Glutamatergic neuron (in vitro differentiated cells): ENCODE measurements at regions not wholly inside any gene's neighbourhood (a gene's known extent, or its start where the extent isn't known, plus 50 kb on each side); places are given as distances from the start of the nearest gene placed in this dataset.
"Not testable (repeated sequence)": the region's sequence is repeated elsewhere in the genome, so short reads cannot be mapped to it uniquely, and the experiment has no call there.

Source experiments
- DNase-seq: peaks from one replicate; pipeline ENCODE4 v3.0.0; 2022
- H3K27ac Mint-ChIP-seq: one replicate; pipeline ENCODE4 v1.8.0; 2020; ENCODE audit warnings: mild to moderate bottlenecking, mixed read lengths, inconsistent platforms; ENCODE audit not compliant: unreplicated experiment
- H3K27me3 Mint-ChIP-seq: one replicate; pipeline ENCODE4 v1.8.0; 2020; ENCODE audit warnings: mild to moderate bottlenecking, moderate library complexity, mixed read lengths, inconsistent platforms; ENCODE audit not compliant: unreplicated experiment
- H3K36me3 Mint-ChIP-seq: one replicate; pipeline ENCODE4 v1.8.0; 2020; ENCODE audit warnings: mild to moderate bottlenecking, mixed read lengths, inconsistent platforms; ENCODE audit not compliant: unreplicated experiment
- H3K4me1 Mint-ChIP-seq: one replicate; pipeline ENCODE4 v1.8.0; 2020; ENCODE audit warnings: mild to moderate bottlenecking, low read depth, mixed read lengths, inconsistent platforms; ENCODE audit not compliant: unreplicated experiment
- H3K4me3 Mint-ChIP-seq: one replicate; pipeline ENCODE4 v1.8.0; 2020; ENCODE audit warnings: mild to moderate bottlenecking, mixed read lengths, inconsistent platforms; ENCODE audit not compliant: unreplicated experiment
- H3K9me3 Mint-ChIP-seq: one replicate; pipeline ENCODE4 v1.8.0; 2020; ENCODE audit warnings: mild to moderate bottlenecking, moderate library complexity, mixed read lengths, inconsistent platforms; ENCODE audit not compliant: unreplicated experiment
- TF ChIP-seq, protein P1 (sequence below): fragments of 200-600 bp; sonication (generic); IDR thresholded peaks from one replicate; pipeline ENCODE4 v1.5.0; 2021; ENCODE audit not compliant: partially characterized antibody, unreplicated experiment

DNA sequence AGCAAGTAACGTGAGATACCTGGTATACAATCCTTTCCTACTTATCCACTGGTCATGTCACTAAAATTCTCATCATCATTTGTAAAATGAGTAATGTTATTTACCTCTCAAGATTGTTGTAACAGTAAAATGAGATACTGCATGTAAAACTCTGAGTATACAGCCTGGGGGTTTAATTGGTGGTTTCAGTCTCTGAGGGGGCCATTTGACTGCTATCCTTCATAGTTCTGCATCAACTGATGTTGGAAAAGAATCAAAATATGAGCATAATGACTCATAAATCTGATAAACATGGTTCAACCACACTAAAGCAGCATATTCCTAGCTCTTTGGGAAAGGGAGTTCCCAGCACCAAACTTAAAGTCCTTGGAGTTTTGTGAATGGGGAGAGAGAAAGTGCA is 181.0 kb upstream of the GHR start:
- Mint-ChIP-seq H3K9me3 (no peaks in the 10 kb centered on the region), H3K27ac (no peak overlapping the region), H3K4me1 (no peaks in the 10 kb centered on the region), H3K27me3 (no peaks in the 10 kb centered on the region), H3K4me3 (no peak overlapping the region), H3K36me3 (no peaks in the 10 kb centered on the region)
- no peak for DNase-seq
- TF ChIP-seq, protein P1, sequence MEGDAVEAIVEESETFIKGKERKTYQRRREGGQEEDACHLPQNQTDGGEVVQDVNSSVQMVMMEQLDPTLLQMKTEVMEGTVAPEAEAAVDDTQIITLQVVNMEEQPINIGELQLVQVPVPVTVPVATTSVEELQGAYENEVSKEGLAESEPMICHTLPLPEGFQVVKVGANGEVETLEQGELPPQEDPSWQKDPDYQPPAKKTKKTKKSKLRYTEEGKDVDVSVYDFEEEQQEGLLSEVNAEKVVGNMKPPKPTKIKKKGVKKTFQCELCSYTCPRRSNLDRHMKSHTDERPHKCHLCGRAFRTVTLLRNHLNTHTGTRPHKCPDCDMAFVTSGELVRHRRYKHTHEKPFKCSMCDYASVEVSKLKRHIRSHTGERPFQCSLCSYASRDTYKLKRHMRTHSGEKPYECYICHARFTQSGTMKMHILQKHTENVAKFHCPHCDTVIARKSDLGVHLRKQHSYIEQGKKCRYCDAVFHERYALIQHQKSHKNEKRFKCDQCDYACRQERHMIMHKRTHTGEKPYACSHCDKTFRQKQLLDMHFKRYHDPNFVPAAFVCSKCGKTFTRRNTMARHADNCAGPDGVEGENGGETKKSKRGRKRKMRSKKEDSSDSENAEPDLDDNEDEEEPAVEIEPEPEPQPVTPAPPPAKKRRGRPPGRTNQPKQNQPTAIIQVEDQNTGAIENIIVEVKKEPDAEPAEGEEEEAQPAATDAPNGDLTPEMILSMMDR: no peak

DNA sequence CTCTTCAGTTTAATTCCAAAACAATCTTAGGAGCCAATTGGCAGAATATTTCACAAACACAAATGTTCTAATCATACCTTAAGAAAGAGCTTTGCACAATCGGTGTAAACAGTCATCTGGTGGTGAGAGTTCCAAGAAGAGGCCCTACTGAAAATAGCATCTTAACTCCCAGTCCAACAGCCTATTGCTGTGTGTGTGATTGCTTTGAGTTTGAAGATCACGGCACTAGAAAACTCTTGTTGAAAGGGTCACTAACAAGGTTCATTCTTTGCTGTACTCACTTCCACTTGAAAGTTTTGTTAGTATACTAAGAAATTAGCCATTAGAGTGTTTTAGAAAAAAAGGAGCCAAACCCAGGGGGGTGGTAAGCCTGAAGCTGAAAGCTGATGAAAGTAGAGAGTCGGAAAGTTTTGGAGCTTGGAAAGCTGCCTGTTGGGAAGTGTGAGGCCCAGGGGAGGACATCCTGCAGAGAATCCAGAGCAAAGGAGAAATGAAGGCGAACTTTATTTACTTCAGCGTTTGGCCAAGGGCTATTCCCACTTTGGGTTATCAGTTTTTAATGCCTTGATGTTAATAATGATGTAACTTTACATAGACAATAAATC is 180.3 kb upstream of the GHR start:
- DNase-seq: no peak
- TF ChIP-seq, protein P1: no peak
- Mint-ChIP-seq H3K36me3 (no peaks in the 10 kb centered on the region), H3K27me3 (no peaks in the 10 kb centered on the region), H3K27ac (no peak overlapping the region), H3K4me3 (no peak overlapping the region), H3K9me3 (no peaks in the 10 kb centered on the region), H3K4me1 (no peaks in the 10 kb centered on the region)

DNA sequence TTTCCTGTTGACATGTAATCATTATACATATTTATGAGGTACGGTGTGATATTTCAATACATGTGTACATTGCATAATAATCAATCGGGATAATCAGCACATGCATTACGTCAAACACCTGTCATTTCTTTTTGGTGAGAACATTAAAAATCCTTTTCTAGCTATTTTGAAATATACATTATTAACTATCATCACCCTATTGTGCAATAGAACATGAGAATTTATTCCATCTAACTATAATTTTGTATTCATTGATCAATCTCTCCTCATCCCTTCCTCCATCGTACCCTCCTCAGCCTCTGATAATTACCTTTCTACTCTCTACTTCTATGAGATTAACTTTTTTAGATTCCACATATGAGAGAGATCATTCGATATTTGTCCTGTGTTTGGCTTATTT is 170.9 kb upstream of the GHR start:
- H3K9me3 Mint-ChIP-seq: no peaks in the 10 kb centered on the region
- TF ChIP-seq, protein P1: no peak
- DNase-seq: no peak
- no peaks in the 10 kb centered on the region for H3K36me3 Mint-ChIP-seq
- no peaks in the 10 kb centered on the region for H3K4me1 Mint-ChIP-seq
- no peak overlapping the region for H3K27ac Mint-ChIP-seq
- no peaks in the 10 kb centered on the region for H3K27me3 Mint-ChIP-seq
- H3K4me3 Mint-ChIP-seq: no peak overlapping the region

DNA sequence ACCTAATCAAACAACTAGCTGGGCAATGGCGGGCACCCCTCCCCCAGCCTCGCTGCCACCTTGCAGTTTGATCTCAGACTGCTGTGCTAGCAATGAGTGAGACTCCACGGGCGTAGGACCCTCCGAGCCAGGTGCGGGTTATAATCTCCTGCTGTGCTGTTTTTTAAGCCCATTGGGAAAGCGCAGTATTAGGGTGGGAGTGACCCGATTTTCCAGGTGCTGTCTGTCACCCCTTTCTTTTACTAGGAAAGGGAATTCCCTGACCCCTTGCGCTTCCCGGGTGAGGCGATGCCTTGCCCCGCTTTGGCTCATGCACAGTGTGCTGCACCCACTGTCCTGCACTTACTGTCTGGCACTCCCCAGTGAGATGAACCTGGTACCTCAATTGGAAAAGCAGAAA is 163.3 kb upstream of the GHR start:
- not testable (repeated sequence) for H3K4me1 Mint-ChIP-seq, H3K27me3 Mint-ChIP-seq, H3K4me3 Mint-ChIP-seq, H3K27ac Mint-ChIP-seq, DNase-seq, H3K9me3 Mint-ChIP-seq, H3K36me3 Mint-ChIP-seq

DNA sequence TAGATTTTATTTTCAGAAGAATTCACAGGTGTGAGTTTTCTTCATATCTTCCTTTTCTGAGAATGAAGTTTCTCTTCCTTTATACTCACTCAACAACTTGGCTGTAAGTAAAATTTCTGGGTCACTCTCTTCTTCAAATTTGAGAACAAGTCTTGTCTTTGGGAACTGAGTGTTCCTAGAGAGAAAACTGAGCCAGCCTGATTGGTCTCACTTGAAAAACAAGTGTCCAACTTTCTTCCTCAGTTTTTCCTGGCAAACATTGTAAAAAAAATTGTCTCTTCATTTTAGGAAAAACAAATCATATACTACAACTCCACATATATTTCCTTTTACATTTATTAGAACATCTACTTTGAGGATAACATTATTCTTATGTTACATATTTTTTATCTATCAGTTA is 156.1 kb upstream of the GHR start:
- Mint-ChIP-seq H3K36me3 (no peaks in the 10 kb centered on the region), H3K9me3 (peaks cover 1% of the 10 kb centered on the region), H3K27me3 (no peaks in the 10 kb centered on the region), H3K4me1 (no peaks in the 10 kb centered on the region), H3K27ac (no peak overlapping the region), H3K4me3 (no peak overlapping the region)
- no peak for DNase-seq
- TF ChIP-seq, protein P1: no peak

DNA sequence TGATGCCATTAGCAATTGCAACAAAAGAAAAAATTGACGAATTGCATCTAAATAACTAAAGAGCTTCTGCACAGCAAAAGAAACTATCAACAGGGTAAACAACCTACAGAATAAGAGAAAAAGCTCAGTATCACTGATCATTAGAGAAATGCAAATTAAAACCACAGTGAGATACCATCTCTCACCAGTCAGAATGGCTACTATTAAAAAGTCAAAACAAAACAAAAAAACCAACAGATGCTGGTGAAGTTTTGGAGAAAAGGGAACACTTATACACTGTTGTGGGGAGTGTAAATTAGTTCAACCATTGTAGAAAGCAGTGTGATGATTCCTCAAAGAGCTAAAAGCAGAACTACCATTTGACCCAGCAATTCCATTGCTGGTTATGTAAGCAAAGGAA is 155.1 kb upstream of the GHR start:
- not testable (repeated sequence) for H3K4me1 Mint-ChIP-seq, H3K4me3 Mint-ChIP-seq, H3K36me3 Mint-ChIP-seq, DNase-seq, H3K9me3 Mint-ChIP-seq, H3K27me3 Mint-ChIP-seq, H3K27ac Mint-ChIP-seq
